Right renal pelvis (tissue), 4 donors: ENCODE measurements at regions not wholly inside any gene's neighbourhood (a gene's known extent, or its start where the extent isn't known, plus 50 kb on each side); places are given as distances from the start of the nearest gene placed in this dataset.

Experiments used
- DNase-seq, 4 donors: peaks; one replicate each; pipeline ENCODE4 v3.0.0-alpha.2; 2013; ENCODE audit warnings: low read depth in 4 of 4, low spot score in 3 of 4, missing footprints in 1 of 4

GRCh38 chr14:85273099-85273677 is 256.8 kb upstream of the FLRT2 start:
- DNase-seq: no peak

GRCh38 chr14:85273952-85274351 is 256.0 kb upstream of the FLRT2 start:
- no peak for DNase-seq

GRCh38 chr14:85276161-85276978 is 253.6 kb upstream of the FLRT2 start:
- no peak for DNase-seq

GRCh38 chr14:85276979-85277228 is 253.0 kb upstream of the FLRT2 start:
- no peak for DNase-seq

GRCh38 chr14:85279407-85279806 is 250.5 kb upstream of the FLRT2 start:
- DNase-seq: no peak

- no peak for DNase-seq
Measured at GRCh38 chr14:85280074-85280473, 249.9 kb upstream of the FLRT2 start.

GRCh38 chr14:85281921-85282320 is 248.0 kb upstream of the FLRT2 start:
- no peak for DNase-seq

- DNase-seq: no peak
Measured at GRCh38 chr14:85288041-85288440, 241.9 kb upstream of the FLRT2 start.

GRCh38 chr14:85291731-85292130 is 238.2 kb upstream of the FLRT2 start:
- DNase-seq: no peak

- no peak for DNase-seq
Measured at GRCh38 chr14:85293612-85294234, 236.2 kb upstream of the FLRT2 start.

- no peak for DNase-seq
Measured at GRCh38 chr14:85295318-85295717, 234.6 kb upstream of the FLRT2 start.

GRCh38 chr14:85296456-85297210 is 233.3 kb upstream of the FLRT2 start:
- no peak for DNase-seq

- DNase-seq: no peak
Measured at GRCh38 chr14:85300107-85300506, 229.8 kb upstream of the FLRT2 start.

- DNase-seq: no peak
Measured at GRCh38 chr14:85301506-85301905, 228.4 kb upstream of the FLRT2 start.

GRCh38 chr14:85306024-85306423 is 223.9 kb upstream of the FLRT2 start:
- no peak for DNase-seq

- DNase-seq: no peak
Measured at GRCh38 chr14:85308531-85309300, 221.2 kb upstream of the FLRT2 start.

- DNase-seq: no peak
Measured at GRCh38 chr14:85310491-85311272, 219.3 kb upstream of the FLRT2 start.

GRCh38 chr14:85313560-85314207 is 216.3 kb upstream of the FLRT2 start:
- DNase-seq: no peak

GRCh38 chr14:85315290-85315689 is 214.7 kb upstream of the FLRT2 start:
- no peak for DNase-seq
